ENCODE measurements at regions not wholly inside any gene's neighbourhood (a gene's known extent, or its start where the extent isn't known, plus 50 kb on each side); places are given as distances from the start of the nearest gene placed in this dataset.
"Not testable (repeated sequence)": the region's sequence is repeated elsewhere in the genome, so short reads cannot be mapped to it uniquely, and the experiment has no call there.

DNA sequence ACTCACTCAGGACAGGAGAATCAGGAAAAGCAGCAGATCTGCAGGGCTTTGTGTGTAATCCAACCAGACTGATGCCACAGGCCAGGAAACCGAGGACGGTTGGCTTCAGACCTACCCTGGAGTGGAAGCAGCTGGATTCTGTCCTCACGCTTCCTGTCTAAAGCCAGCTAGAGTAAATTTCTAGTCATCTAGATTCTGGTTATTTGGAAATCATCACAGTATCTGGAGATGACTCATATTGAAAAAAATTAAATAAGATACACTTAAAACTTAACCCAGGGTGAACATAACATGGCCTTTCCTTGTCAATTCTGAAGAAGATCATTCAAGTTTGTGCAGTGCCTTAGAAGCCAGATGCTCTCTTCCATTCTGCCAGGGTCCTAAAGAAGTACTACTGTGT, 288.9 kb upstream of the PLGLB2 start:
- TF ChIP-seq, protein P1, sequence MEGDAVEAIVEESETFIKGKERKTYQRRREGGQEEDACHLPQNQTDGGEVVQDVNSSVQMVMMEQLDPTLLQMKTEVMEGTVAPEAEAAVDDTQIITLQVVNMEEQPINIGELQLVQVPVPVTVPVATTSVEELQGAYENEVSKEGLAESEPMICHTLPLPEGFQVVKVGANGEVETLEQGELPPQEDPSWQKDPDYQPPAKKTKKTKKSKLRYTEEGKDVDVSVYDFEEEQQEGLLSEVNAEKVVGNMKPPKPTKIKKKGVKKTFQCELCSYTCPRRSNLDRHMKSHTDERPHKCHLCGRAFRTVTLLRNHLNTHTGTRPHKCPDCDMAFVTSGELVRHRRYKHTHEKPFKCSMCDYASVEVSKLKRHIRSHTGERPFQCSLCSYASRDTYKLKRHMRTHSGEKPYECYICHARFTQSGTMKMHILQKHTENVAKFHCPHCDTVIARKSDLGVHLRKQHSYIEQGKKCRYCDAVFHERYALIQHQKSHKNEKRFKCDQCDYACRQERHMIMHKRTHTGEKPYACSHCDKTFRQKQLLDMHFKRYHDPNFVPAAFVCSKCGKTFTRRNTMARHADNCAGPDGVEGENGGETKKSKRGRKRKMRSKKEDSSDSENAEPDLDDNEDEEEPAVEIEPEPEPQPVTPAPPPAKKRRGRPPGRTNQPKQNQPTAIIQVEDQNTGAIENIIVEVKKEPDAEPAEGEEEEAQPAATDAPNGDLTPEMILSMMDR (IDR thresholded peaks at IDR 0.05; ENCODE audit: low read depth, low read length, missing input control), result not testable (repeated sequence)
- not testable (repeated sequence) for TF ChIP-seq ATF3 (IDR thresholded peaks at IDR 0.05); SP1 (IDR thresholded peaks at IDR 0.05); RXRA (IDR thresholded peaks at IDR 0.05); EGR1 (IDR thresholded peaks at IDR 0.05; ENCODE audit: low read depth in 2 of 2); REST (IDR thresholded peaks at IDR 0.05); GABPA (IDR thresholded peaks at IDR 0.05 in 1 of 2, conservative IDR thresholded peaks at IDR 0.05 in 1 of 2); TAF1 (conservative IDR thresholded peaks at IDR 0.05); MAX (IDR thresholded peaks at IDR 0.05); HNF4G (IDR thresholded peaks at IDR 0.05); FOXA2 (IDR thresholded peaks at IDR 0.05)
